Kidney epithelial cell (primary cell): ENCODE measurements at regions not wholly inside any gene's neighbourhood (a gene's known extent, or its start where the extent isn't known, plus 50 kb on each side); places are given as distances from the start of the nearest gene placed in this dataset.
"Not testable (repeated sequence)": the region's sequence is repeated elsewhere in the genome, so short reads cannot be mapped to it uniquely, and the experiment has no call there.

ENCODE experiments used
- DNase-seq: peaks from one replicate; pipeline ENCODE4 v3.0.0-alpha.2; 2010; ENCODE audit warnings: low read depth
- H3K27me3 ChIP-seq: 2 replicates; pipeline ENCODE4 v1.6.0; 2011; ENCODE audit warnings: low read length; ENCODE audit not compliant: control insufficient read depth, insufficient read depth
- H3K36me3 ChIP-seq: 2 replicates; pipeline ENCODE4 v1.5.1; 2011; ENCODE audit warnings: low read length; ENCODE audit not compliant: control insufficient read depth, insufficient read depth
- H3K4me3 ChIP-seq: 2 replicates; pipeline ENCODE4 v1.5.1; 2011; ENCODE audit warnings: low read depth, mild to moderate bottlenecking, control low read depth, low read length
- CTCF ChIP-seq: IDR thresholded peaks from 2 replicates; pipeline ENCODE4 v1.5.1; 2011; ENCODE audit warnings: mild to moderate bottlenecking, moderate library complexity, low read length, control low read depth, inconsistent platforms; ENCODE audit not compliant: insufficient read depth, poor library complexity, severe bottlenecking

- TF ChIP-seq CTCF, result no peak
- Histone ChIP-seq H3K36me3 (no peaks in the 10 kb centered on the region), H3K4me3 (no peak overlapping the region), H3K27me3 (no peaks in the 10 kb centered on the region)
- no peak for DNase-seq
Measured at GRCh38 chr1:229922249-229922648, 144.8 kb upstream of the GALNT2 start.

GRCh38 chr1:229924639-229925038 is 142.4 kb upstream of the GALNT2 start:
- H3K27me3 ChIP-seq, result no peaks in the 10 kb centered on the region
- DNase-seq, result no peak
- no peaks in the 10 kb centered on the region for H3K36me3 ChIP-seq
- no peak overlapping the region for H3K4me3 ChIP-seq
- TF ChIP-seq CTCF, result no peak

- no peak for TF ChIP-seq CTCF
- Histone ChIP-seq H3K36me3 (no peaks in the 10 kb centered on the region), H3K27me3 (no peaks in the 10 kb centered on the region), H3K4me3 (no peak overlapping the region)
- DNase-seq, result no peak
Measured at GRCh38 chr1:229928767-229929166, 138.3 kb upstream of the GALNT2 start.

GRCh38 chr1:229931751-229932150 is 135.3 kb upstream of the GALNT2 start:
- not testable (repeated sequence) for H3K36me3 ChIP-seq, H3K4me3 ChIP-seq, DNase-seq, H3K27me3 ChIP-seq

GRCh38 chr1:229935157-229935556 is 131.9 kb upstream of the GALNT2 start:
- H3K27me3 ChIP-seq, H3K4me3 ChIP-seq, DNase-seq, H3K36me3 ChIP-seq: not testable (repeated sequence)

- no peaks in the 10 kb centered on the region for H3K36me3 ChIP-seq
- H3K27me3 ChIP-seq, result peaks cover 2% of the 10 kb centered on the region
- no peak for DNase-seq
- no peak for TF ChIP-seq CTCF
- no peak overlapping the region for H3K4me3 ChIP-seq
Measured at GRCh38 chr1:229938551-229938950, 128.5 kb upstream of the GALNT2 start.

GRCh38 chr1:229940684-229941083 is 126.4 kb upstream of the GALNT2 start:
- Histone ChIP-seq H3K27me3 (peaks cover 2% of the 10 kb centered on the region), H3K36me3 (no peaks in the 10 kb centered on the region), H3K4me3 (no peak overlapping the region)
- no peak for TF ChIP-seq CTCF
- DNase-seq, result no peak
